GM21786 (cell line): ENCODE measurements at regions not wholly inside any gene's neighbourhood (a gene's known extent, or its start where the extent isn't known, plus 50 kb on each side); places are given as distances from the start of the nearest gene placed in this dataset.

Source experiments
- ATAC-seq: cut with Tn5 transposase; IDR thresholded peaks from one replicate; pipeline ENCODE4 v1.9.1; 2021; ENCODE audit not compliant: unreplicated experiment

GRCh38 chr7:35508623-35509400 lies 186.1 kb downstream of the HERPUD2 start:
- ATAC-seq = no peak

GRCh38 chr7:35505066-35505465 lies 189.9 kb downstream of the HERPUD2 start:
- ATAC-seq = no peak

GRCh38 chr7:35504365-35504764 lies 190.6 kb downstream of the HERPUD2 start:
- ATAC-seq = no peak

GRCh38 chr7:35501681-35502080 lies 193.3 kb downstream of the HERPUD2 start:
- ATAC-seq = no peak

GRCh38 chr7:35499226-35499625 lies 195.7 kb downstream of the HERPUD2 start:
- ATAC-seq = no peak

- no peak for ATAC-seq
Observed at GRCh38 chr7:35498416-35498815, 196.5 kb downstream of the HERPUD2 start.

- no peak for ATAC-seq
Observed at GRCh38 chr7:35495844-35496243, 199.1 kb downstream of the HERPUD2 start.

- ATAC-seq = no peak
Observed at GRCh38 chr7:35495377-35495776, 199.6 kb downstream of the HERPUD2 start.

GRCh38 chr7:35494407-35494806 lies 200.5 kb downstream of the HERPUD2 start:
- ATAC-seq = no peak

GRCh38 chr7:35492451-35493175 lies 202.3 kb downstream of the HERPUD2 start:
- no peak for ATAC-seq

- ATAC-seq = no peak
Observed at GRCh38 chr7:35491233-35491632, 203.7 kb downstream of the HERPUD2 start.

GRCh38 chr7:35487841-35488240 lies 207.1 kb downstream of the HERPUD2 start:
- ATAC-seq = no peak

- ATAC-seq = no peak
Observed at GRCh38 chr7:35487402-35487801, 207.5 kb downstream of the HERPUD2 start.

GRCh38 chr7:35485436-35485835 lies 209.5 kb downstream of the HERPUD2 start:
- ATAC-seq = no peak

GRCh38 chr7:35483568-35483967 lies 211.4 kb downstream of the HERPUD2 start:
- no peak for ATAC-seq

GRCh38 chr7:35482231-35482630 lies 212.7 kb downstream of the HERPUD2 start:
- ATAC-seq = no peak

- ATAC-seq = no peak
Observed at GRCh38 chr7:35480806-35481205, 214.1 kb downstream of the HERPUD2 start.

- no peak for ATAC-seq
Observed at GRCh38 chr7:35477609-35478008, 217.3 kb downstream of the HERPUD2 start.

- ATAC-seq = no peak
Observed at GRCh38 chr7:35474100-35474499, 220.2 kb upstream of the TBX20 start.

GRCh38 chr7:35468606-35469005 lies 214.7 kb upstream of the TBX20 start:
- no peak for ATAC-seq

- ATAC-seq = no peak
Observed at GRCh38 chr7:35467456-35467978, 213.6 kb upstream of the TBX20 start.

- no peak for ATAC-seq
Observed at GRCh38 chr7:35465791-35466336, 212.0 kb upstream of the TBX20 start.
